Prostate gland (tissue), 2 donors: ENCODE measurements at regions not wholly inside any gene's neighbourhood (a gene's known extent, or its start where the extent isn't known, plus 50 kb on each side); places are given as distances from the start of the nearest gene placed in this dataset.

Experiments used
- CTCF ChIP-seq, 4 experiments: fragments of 200-600 bp in 2 of 4; fragments of 450-650 bp in 2 of 4; sonication (generic) in 2 of 4; IDR thresholded peaks; 1 replicate in 3 of 4; 2 replicates in 1 of 4; pipeline ENCODE4 v1.5.1; 2016 to 2019; ENCODE audit warnings: antibody characterized with exemption in 4 of 4, mild to moderate bottlenecking in 2 of 4, moderate library complexity in 2 of 4
- POLR2A ChIP-seq: fragments of 450-650 bp; IDR thresholded peaks from one replicate; pipeline ENCODE4 v1.6.1; 2016; ENCODE audit warnings: antibody characterized with exemption, mild to moderate bottlenecking
- POLR2AphosphoS5 ChIP-seq: sonication (generic); formaldehyde crosslinking; IDR thresholded peaks from one replicate; pipeline ENCODE4 v1.6.1; 2017; ENCODE audit warnings: antibody characterized with exemption

GRCh38 chr3:34038131-34038530, 239.7 kb downstream of the PDCD6IP start:
- TF ChIP-seq CTCF (IDR thresholded peaks at IDR 0.05): no peak
- TF ChIP-seq POLR2A: no peak
- TF ChIP-seq POLR2AphosphoS5: no peak
